22Rv1 (cell line): ENCODE measurements at regions not wholly inside any gene's neighbourhood (a gene's known extent, or its start where the extent isn't known, plus 50 kb on each side); places are given as distances from the start of the nearest gene placed in this dataset.

ENCODE experiments used
- ZFX ChIP-seq: fragments of 450-650 bp; IDR thresholded peaks from 2 replicates; pipeline ENCODE4 v1.6.1; 2017; ENCODE audit warnings: antibody characterized with exemption, borderline replicate concordance
- TF ChIP-seq, protein P1 (sequence below): fragments of 450-650 bp; IDR thresholded peaks from 2 replicates; pipeline ENCODE4 v1.5.1; 2017; ENCODE audit warnings: mild to moderate bottlenecking

GRCh38 chr4:180372691-180373090 is 1870.5 kb upstream of the TENM3 start:
- TF ChIP-seq, protein P1, sequence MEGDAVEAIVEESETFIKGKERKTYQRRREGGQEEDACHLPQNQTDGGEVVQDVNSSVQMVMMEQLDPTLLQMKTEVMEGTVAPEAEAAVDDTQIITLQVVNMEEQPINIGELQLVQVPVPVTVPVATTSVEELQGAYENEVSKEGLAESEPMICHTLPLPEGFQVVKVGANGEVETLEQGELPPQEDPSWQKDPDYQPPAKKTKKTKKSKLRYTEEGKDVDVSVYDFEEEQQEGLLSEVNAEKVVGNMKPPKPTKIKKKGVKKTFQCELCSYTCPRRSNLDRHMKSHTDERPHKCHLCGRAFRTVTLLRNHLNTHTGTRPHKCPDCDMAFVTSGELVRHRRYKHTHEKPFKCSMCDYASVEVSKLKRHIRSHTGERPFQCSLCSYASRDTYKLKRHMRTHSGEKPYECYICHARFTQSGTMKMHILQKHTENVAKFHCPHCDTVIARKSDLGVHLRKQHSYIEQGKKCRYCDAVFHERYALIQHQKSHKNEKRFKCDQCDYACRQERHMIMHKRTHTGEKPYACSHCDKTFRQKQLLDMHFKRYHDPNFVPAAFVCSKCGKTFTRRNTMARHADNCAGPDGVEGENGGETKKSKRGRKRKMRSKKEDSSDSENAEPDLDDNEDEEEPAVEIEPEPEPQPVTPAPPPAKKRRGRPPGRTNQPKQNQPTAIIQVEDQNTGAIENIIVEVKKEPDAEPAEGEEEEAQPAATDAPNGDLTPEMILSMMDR: no peak
- no peak for TF ChIP-seq ZFX
